HCT116 (cell line): ENCODE measurements at regions not wholly inside any gene's neighbourhood (a gene's known extent, or its start where the extent isn't known, plus 50 kb on each side); places are given as distances from the start of the nearest gene placed in this dataset.

Experiments used
- ATAC-seq: fragments of 200-7000 bp; cut with Tn5 transposase; 2 replicates; pipeline ENCODE4 v1.9.1; 2020; ENCODE audit warnings: mild to moderate bottlenecking, moderate library complexity
- BruUV-seq: library from RNA; stranded (reverse); fragments of 400-500 nt; replicated peaks from 2 replicates; lab custom pipeline; 2021; lab: Mats Ljungman, UMichigan
- CTCF ChIA-PET: fragments of 300-600 bp; sonication (Branson Sonifier 250); formaldehyde crosslinking; loops from one replicate; lab custom pipeline; 2021; ENCODE audit warnings: antibody characterized with exemption; lab: Charles Lee
- POLR2A ChIA-PET: fragments of 300-600, 350-600 bp; sonication (Branson Sonifier 250); formaldehyde crosslinking; loops from one replicate; lab custom pipeline; 2021; ENCODE audit warnings: antibody characterized with exemption; lab: Charles Lee
- RAD21 ChIA-PET, 2 experiments: fragments of 300-600 bp; sonication (Branson Sonifier 250); formaldehyde crosslinking; loops; one replicate each; lab custom pipeline; 2023; ENCODE audit warnings: low total read pairs in 2 of 2; ENCODE audit not compliant: uncharacterized antibody in 2 of 2, unreplicated experiment in 2 of 2, low non-redundant PET in 1 of 2; lab: Charles Lee
- DNase-seq: peaks from one replicate; pipeline ENCODE4 v3.0.0-alpha.2; 2010; ENCODE audit warnings: low read depth, low spot score
- H2AFZ ChIP-seq: fragments of 200-600 bp; shearing (Covaris generic), sonication (generic); 2 replicates; pipeline ENCODE4 v1.6.1; 2017; ENCODE audit warnings: low read depth, mixed run types, mixed read lengths, antibody characterized with exemption, low read length; ENCODE audit not compliant: poor library complexity, severe bottlenecking
- H3K27ac ChIP-seq: 2 replicates; pipeline ENCODE4 v1.5.1; 2012; ENCODE audit warnings: low read depth, low read length
- H3K27me3 ChIP-seq: fragments of 200-600 bp; sonication (generic); 2 replicates; pipeline ENCODE4 v1.6.1; 2016; ENCODE audit warnings: mixed run types, low read length, mixed read lengths; ENCODE audit not compliant: insufficient read depth
- H3K36me3 ChIP-seq, 2 experiments: fragments of 200-500 bp in 1 of 2; fragments of 200-600 bp in 1 of 2; sonication (Bioruptor generic) in 1 of 2; sonication (generic) in 1 of 2; 2 replicates each; pipeline versions ENCODE4 v1.5.1 to v1.6.1; 2014 to 2016; ENCODE audit warnings: low read length in 2 of 2, inconsistent platforms in 1 of 2, mixed read lengths in 1 of 2, mixed run types in 1 of 2; ENCODE audit not compliant: insufficient read depth in 2 of 2, control insufficient read depth in 1 of 2
- H3K4me1 ChIP-seq, 2 experiments: fragments of 200-600 bp in 1 of 2; sonication (generic) in 1 of 2; 2 replicates each; pipeline versions ENCODE4 v1.5.1 to v1.6.1; 2012 to 2017; ENCODE audit warnings: low read length in 2 of 2, inconsistent platforms in 1 of 2, mild to moderate bottlenecking in 1 of 2, mixed read lengths in 1 of 2, mixed run types in 1 of 2, moderate library complexity in 1 of 2; ENCODE audit not compliant: insufficient read depth in 2 of 2, control insufficient read depth in 1 of 2
- H3K4me2 ChIP-seq: fragments of 200-600 bp; sonication (generic); 2 replicates; pipeline ENCODE4 v1.6.1; 2017; ENCODE audit warnings: mixed run types, low read length, mixed read lengths
- H3K4me3 ChIP-seq, 2 experiments: fragments of 200-600 bp in 1 of 2; sonication (generic) in 1 of 2; replicated peaks in 1 of 2; 2 replicates each; pipeline ENCODE4 v1.5.1; 2011 to 2016; ENCODE audit warnings: low read length in 2 of 2, control low read depth in 1 of 2, low read depth in 1 of 2, mild to moderate bottlenecking in 1 of 2, mixed read lengths in 1 of 2, mixed run types in 1 of 2
- H3K79me2 ChIP-seq: fragments of 200-600 bp; sonication (generic); 2 replicates; pipeline ENCODE4 v1.6.1; 2017; ENCODE audit warnings: mild to moderate bottlenecking, mixed run types, low read length, moderate library complexity, mixed read lengths; ENCODE audit not compliant: insufficient read depth
- H3K9ac ChIP-seq: fragments of 200-600 bp; sonication (generic); 2 replicates; pipeline ENCODE4 v1.6.1; 2016; ENCODE audit warnings: low read length, mixed read lengths
- H3K9me2 ChIP-seq: fragments of 200-600 bp; sonication (generic), shearing (Covaris generic); 2 replicates; pipeline ENCODE4 v1.6.1; 2017; ENCODE audit warnings: mixed run types, mild to moderate bottlenecking, moderate library complexity; ENCODE audit not compliant: insufficient read depth
- H3K9me3 ChIP-seq, 2 experiments: fragments of 200-500 bp in 1 of 2; fragments of 200-600 bp in 1 of 2; sonication (Bioruptor generic) in 1 of 2; sonication (generic) in 1 of 2; 2 replicates each; pipeline ENCODE4 v1.6.1; 2014 to 2017; ENCODE audit warnings: low read length in 2 of 2, mixed read lengths in 2 of 2, inconsistent platforms in 1 of 2, low read depth in 1 of 2, mild to moderate bottlenecking in 1 of 2, mixed run types in 1 of 2, moderate library complexity in 1 of 2; ENCODE audit not compliant: control insufficient read depth in 1 of 2, insufficient read depth in 1 of 2
- H4K20me1 ChIP-seq: fragments of 200-600 bp; sonication (generic), shearing (Covaris generic); 2 replicates; pipeline ENCODE4 v1.6.1; 2017; ENCODE audit warnings: mixed run types, mild to moderate bottlenecking, moderate library complexity; ENCODE audit not compliant: insufficient read depth
- CBX3 ChIP-seq: IDR thresholded peaks from 2 replicates; pipeline ENCODE4 v1.6.1; 2012; ENCODE audit warnings: low read depth
- CEBPB ChIP-seq: IDR thresholded peaks from 2 replicates; pipeline ENCODE4 v1.6.1; 2012; ENCODE audit warnings: low read depth
- JUND ChIP-seq: IDR thresholded peaks from 2 replicates; pipeline ENCODE4 v1.6.1; 2012
- POLR2AphosphoS5 ChIP-seq: IDR thresholded peaks from 2 replicates; pipeline ENCODE4 v1.6.1; 2011; ENCODE audit warnings: mild to moderate bottlenecking, low read depth, low read length, moderate library complexity
- SP1 ChIP-seq: IDR thresholded peaks from 2 replicates; pipeline ENCODE4 v1.6.1; 2012; ENCODE audit warnings: low read depth
- TCF7L2 ChIP-seq: IDR thresholded peaks from 2 replicates; pipeline ENCODE4 v1.7.0; 2011; ENCODE audit warnings: borderline replicate concordance, inconsistent platforms; ENCODE audit not compliant: insufficient read depth, insufficient read length; ENCODE audit errors: extremely low read depth
- intact Hi-C: fragments of 100-400 bp; cut with micrococcal nuclease; formaldehyde crosslinking; loops from 2 replicates; pipeline ENCODE4 v1.10.0; 2022
- TF ChIP-seq, protein P1 (sequence below): IDR thresholded peaks from 2 replicates; pipeline ENCODE4 v1.6.1; 2012; ENCODE audit warnings: low read depth
- TF ChIP-seq, protein P2 (sequence below): IDR thresholded peaks from 2 replicates; pipeline ENCODE4 v1.6.1; 2012
- TF ChIP-seq, protein P3 (sequence below): IDR thresholded peaks from 2 replicates; pipeline ENCODE4 v1.6.1; 2012
- TF ChIP-seq, protein P4 (sequence below): IDR thresholded peaks from 2 replicates; pipeline ENCODE4 v1.6.1; 2011; ENCODE audit warnings: mild to moderate bottlenecking, low read length, moderate library complexity; ENCODE audit not compliant: insufficient replicate concordance; ENCODE audit errors: extremely low read depth
- TF ChIP-seq, protein P5 (sequence below), 3 experiments: fragments of 200-600 bp in 1 of 3; sonication (generic) in 1 of 3; IDR thresholded peaks in 2 of 3; conservative IDR thresholded peaks in 1 of 3; 2 replicates each; pipeline ENCODE4 v1.5.1; 2012 to 2017; ENCODE audit warnings: low read depth in 2 of 3, low read length in 2 of 3, antibody characterized with exemption in 1 of 3, borderline replicate concordance in 1 of 3, control low read depth in 1 of 3, mild to moderate bottlenecking in 1 of 3, mixed read lengths in 1 of 3, mixed run types in 1 of 3, moderate library complexity in 1 of 3; ENCODE audit not compliant: insufficient read depth in 1 of 3

DNA sequence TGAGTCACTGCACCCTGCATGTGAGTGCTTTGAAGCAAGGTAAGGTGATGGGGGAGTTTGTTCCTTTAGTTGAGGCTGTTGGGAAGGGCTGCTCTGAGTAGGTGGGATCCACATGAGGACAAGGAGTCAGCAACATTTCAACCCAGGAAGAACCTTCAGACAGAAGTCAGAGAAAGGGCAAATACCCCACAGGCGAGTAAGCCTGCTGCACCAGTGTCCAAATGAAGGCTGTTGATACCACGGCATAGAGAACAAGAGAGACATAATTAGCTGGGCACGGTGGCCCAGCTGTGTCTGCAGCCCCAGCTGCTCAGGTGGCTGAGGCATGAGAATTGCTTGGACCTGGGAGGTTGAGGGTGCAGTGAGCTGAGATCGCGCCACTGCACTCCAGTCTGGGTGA lies 54.3 kb upstream of the CLMP start (continued):
- TF ChIP-seq, protein P1, sequence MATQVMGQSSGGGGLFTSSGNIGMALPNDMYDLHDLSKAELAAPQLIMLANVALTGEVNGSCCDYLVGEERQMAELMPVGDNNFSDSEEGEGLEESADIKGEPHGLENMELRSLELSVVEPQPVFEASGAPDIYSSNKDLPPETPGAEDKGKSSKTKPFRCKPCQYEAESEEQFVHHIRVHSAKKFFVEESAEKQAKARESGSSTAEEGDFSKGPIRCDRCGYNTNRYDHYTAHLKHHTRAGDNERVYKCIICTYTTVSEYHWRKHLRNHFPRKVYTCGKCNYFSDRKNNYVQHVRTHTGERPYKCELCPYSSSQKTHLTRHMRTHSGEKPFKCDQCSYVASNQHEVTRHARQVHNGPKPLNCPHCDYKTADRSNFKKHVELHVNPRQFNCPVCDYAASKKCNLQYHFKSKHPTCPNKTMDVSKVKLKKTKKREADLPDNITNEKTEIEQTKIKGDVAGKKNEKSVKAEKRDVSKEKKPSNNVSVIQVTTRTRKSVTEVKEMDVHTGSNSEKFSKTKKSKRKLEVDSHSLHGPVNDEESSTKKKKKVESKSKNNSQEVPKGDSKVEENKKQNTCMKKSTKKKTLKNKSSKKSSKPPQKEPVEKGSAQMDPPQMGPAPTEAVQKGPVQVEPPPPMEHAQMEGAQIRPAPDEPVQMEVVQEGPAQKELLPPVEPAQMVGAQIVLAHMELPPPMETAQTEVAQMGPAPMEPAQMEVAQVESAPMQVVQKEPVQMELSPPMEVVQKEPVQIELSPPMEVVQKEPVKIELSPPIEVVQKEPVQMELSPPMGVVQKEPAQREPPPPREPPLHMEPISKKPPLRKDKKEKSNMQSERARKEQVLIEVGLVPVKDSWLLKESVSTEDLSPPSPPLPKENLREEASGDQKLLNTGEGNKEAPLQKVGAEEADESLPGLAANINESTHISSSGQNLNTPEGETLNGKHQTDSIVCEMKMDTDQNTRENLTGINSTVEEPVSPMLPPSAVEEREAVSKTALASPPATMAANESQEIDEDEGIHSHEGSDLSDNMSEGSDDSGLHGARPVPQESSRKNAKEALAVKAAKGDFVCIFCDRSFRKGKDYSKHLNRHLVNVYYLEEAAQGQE: no peak
- no peak for TF ChIP-seq CEBPB
- TF ChIP-seq, protein P2, sequence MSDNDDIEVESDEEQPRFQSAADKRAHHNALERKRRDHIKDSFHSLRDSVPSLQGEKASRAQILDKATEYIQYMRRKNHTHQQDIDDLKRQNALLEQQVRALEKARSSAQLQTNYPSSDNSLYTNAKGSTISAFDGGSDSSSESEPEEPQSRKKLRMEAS: no peak
- TF ChIP-seq, protein P3, sequence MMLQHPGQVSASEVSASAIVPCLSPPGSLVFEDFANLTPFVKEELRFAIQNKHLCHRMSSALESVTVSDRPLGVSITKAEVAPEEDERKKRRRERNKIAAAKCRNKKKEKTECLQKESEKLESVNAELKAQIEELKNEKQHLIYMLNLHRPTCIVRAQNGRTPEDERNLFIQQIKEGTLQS: no peak

DNA sequence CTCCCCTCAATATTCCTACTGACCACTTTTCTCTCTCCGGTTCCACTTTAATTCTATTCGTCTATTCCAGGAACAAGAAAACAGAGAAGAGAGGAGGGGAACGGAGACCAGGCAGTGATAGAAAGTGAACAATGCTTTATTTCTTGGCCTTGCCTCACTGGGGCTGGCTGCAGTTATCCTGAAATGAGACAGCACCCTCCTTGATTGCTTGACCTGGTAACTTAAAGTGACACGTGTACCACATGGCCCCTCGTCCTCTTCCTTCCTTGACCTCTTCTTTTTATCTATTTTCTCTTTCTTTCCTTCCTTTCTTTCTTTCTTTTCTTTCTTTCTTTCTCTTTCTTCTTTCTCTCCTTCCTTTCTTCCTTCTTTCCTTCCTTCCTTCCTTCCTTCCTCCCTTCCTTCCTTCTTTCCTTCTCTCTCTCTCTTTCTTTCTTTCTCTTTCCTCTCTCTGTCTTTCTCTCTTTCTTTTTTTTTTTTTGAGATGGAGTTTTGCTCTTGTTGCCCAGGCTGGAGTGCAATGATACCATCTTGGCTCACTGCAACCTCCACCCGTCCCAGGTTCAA lies 52.8 kb upstream of the CLMP start:
- H3K9me2 ChIP-seq: no peaks in the 10 kb centered on the region
- no peaks in the 10 kb centered on the region for H3K36me3 ChIP-seq
- H3K27me3 ChIP-seq: no peaks in the 10 kb centered on the region
- H3K4me1 ChIP-seq: peaks cover 0 to 15% of the 10 kb centered on the region in 2 experiments; a peak in 2 of 4 replicates
- POLR2A ChIA-PET: interaction anchor here (0.7 to 1.6 kb wide), 3 partner anchors 14 to 186 kb away, joined by 3 to 5 read pairs (median 4); partner anchors contain the start of gene HSPA8
- no peak overlapping the region for H3K4me3 ChIP-seq
- no TSS peak for BruUV-seq
- H3K27ac ChIP-seq: no peak overlapping the region
- H3K79me2 ChIP-seq: no peaks in the 10 kb centered on the region
- H3K4me2 ChIP-seq: no peak overlapping the region
- ATAC-seq (no peak), DNase-seq (no peak)
- intact Hi-C loops: loop anchor here (1.0 kb wide), 1 partner anchor 137 kb away; no protein-coding TSS in a partner anchor
- H2AFZ ChIP-seq: peak overlapping the region; percentile 98
- no peaks in the 10 kb centered on the region for H4K20me1 ChIP-seq
- CTCF ChIA-PET: interaction anchor here (0.7 to 3.6 kb wide), 28 partner anchors 10 to 613 kb away, joined by 3 to 78 read pairs (median 4); no protein-coding TSS in a partner anchor
- H3K9ac ChIP-seq: no peak overlapping the region
- H3K9me3 ChIP-seq: no peaks in the 10 kb centered on the region
- RAD21 ChIA-PET: interaction anchor here (0.6 to 1.7 kb wide), 9 partner anchors 13 to 145 kb away, joined by 3 to 15 read pairs (median 4); no protein-coding TSS in a partner anchor
- TF ChIP-seq SP1 (no peak), CBX3 (no peak), JUND (no peak), POLR2AphosphoS5 (no peak), TCF7L2 (no peak)
- TF ChIP-seq, protein P4, sequence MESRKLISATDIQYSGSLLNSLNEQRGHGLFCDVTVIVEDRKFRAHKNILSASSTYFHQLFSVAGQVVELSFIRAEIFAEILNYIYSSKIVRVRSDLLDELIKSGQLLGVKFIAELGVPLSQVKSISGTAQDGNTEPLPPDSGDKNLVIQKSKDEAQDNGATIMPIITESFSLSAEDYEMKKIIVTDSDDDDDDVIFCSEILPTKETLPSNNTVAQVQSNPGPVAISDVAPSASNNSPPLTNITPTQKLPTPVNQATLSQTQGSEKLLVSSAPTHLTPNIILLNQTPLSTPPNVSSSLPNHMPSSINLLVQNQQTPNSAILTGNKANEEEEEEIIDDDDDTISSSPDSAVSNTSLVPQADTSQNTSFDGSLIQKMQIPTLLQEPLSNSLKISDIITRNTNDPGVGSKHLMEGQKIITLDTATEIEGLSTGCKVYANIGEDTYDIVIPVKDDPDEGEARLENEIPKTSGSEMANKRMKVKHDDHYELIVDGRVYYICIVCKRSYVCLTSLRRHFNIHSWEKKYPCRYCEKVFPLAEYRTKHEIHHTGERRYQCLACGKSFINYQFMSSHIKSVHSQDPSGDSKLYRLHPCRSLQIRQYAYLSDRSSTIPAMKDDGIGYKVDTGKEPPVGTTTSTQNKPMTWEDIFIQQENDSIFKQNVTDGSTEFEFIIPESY: no peak
- TF ChIP-seq, protein P2: no peak
- TF ChIP-seq, protein P5, sequence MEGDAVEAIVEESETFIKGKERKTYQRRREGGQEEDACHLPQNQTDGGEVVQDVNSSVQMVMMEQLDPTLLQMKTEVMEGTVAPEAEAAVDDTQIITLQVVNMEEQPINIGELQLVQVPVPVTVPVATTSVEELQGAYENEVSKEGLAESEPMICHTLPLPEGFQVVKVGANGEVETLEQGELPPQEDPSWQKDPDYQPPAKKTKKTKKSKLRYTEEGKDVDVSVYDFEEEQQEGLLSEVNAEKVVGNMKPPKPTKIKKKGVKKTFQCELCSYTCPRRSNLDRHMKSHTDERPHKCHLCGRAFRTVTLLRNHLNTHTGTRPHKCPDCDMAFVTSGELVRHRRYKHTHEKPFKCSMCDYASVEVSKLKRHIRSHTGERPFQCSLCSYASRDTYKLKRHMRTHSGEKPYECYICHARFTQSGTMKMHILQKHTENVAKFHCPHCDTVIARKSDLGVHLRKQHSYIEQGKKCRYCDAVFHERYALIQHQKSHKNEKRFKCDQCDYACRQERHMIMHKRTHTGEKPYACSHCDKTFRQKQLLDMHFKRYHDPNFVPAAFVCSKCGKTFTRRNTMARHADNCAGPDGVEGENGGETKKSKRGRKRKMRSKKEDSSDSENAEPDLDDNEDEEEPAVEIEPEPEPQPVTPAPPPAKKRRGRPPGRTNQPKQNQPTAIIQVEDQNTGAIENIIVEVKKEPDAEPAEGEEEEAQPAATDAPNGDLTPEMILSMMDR (IDR thresholded peaks at IDR 0.05 in 2 of 3, conservative IDR thresholded peaks at IDR 0.05 in 1 of 3; ENCODE audit: borderline replicate concordance in 1 of 3, insufficient read depth in 1 of 3, low read depth in 2 of 3, low read length in 2 of 3): no peak
